ENCODE measurements at regions not wholly inside any gene's neighbourhood (a gene's known extent, or its start where the extent isn't known, plus 50 kb on each side); places are given as distances from the start of the nearest gene placed in this dataset.

DNA sequence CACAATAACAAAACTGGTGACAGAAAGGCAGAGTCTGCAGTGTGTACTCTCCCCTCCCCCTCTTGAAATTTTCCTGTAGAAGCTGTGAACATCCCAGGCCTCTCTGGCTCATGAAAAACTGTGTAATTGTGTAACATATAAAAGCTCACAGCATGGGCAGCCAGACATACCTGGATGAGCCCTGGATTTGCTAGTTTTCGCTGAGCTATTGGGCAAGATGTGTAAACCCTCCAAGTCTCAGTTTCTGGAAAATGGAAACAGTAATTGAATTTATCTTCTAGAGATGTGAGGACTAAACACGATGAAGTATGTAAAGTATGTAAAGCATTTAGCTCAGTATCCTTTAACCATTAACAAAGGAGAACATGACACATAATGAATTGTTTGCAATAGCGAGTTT is 143.2 kb upstream of the ANKH start:
- TF ChIP-seq CTCF (IDR thresholded peaks at IDR 0.05) (no peak), POLR2A (IDR thresholded peaks at IDR 0.05) (no peak), POLR2AphosphoS5 (IDR thresholded peaks at IDR 0.05; ENCODE audit: insufficient read depth in 1 of 2, low read depth in 1 of 2) (no peak)

All from vagina (tissue), 2 donors.